T-cell (primary cell): ENCODE measurements at regions not wholly inside any gene's neighbourhood (a gene's known extent, or its start where the extent isn't known, plus 50 kb on each side); places are given as distances from the start of the nearest gene placed in this dataset.

Experiments
- ATAC-seq, 4 experiments: fragments of 200-7000 bp in 3 of 4; fragments of 150-1000 bp in 1 of 4; cut with Tn5 transposase; replicated peaks in 1 of 4; 1 replicate in 3 of 4; 2 replicates in 1 of 4; pipeline ENCODE4 v1.10.0; 2021; ENCODE audit warnings: moderate library complexity in 3 of 4, mild to moderate bottlenecking in 2 of 4, moderate number of reproducible peaks in 1 of 4
- CTCF ChIA-PET, 2 donors: fragments of 300-600 bp; sonication (Branson Sonifier 250); formaldehyde crosslinking; loops; one replicate each; lab custom pipeline; 2022; ENCODE audit warnings: antibody characterized with exemption in 2 of 2; lab: Charles Lee
- POLR2A ChIA-PET, 2 donors: fragments of 300-600 bp; sonication (Branson Sonifier 250); formaldehyde crosslinking; loops; one replicate each; lab custom pipeline; 2022; ENCODE audit warnings: antibody characterized with exemption in 2 of 2; lab: Charles Lee
- DNase-seq, 35 experiments: peaks; one replicate each; pipeline versions ENCODE4 v3.0.0 to v3.0.0-alpha.2; 2013 to 2023
- H3K27ac ChIP-seq: one replicate; pipeline ENCODE4 v1.5.1; 2013; ENCODE audit warnings: low read length
- H3K27me3 ChIP-seq, 2 experiments: replicated peaks in 1 of 2; 1 replicate in 1 of 2; 2 replicates in 1 of 2; pipeline versions ENCODE4 v1.6.1 to v1.7.0; 2013; ENCODE audit warnings: low read length in 1 of 2, mixed read lengths in 1 of 2; ENCODE audit not compliant: control insufficient read depth in 2 of 2, insufficient read depth in 2 of 2; ENCODE audit errors: extremely low read depth in 1 of 2
- H3K36me3 ChIP-seq, 2 donors: 1 replicate in 1 of 2; 2 replicates in 1 of 2; pipeline versions ENCODE4 v1.6.1 to v1.7.0; 2013; ENCODE audit warnings: low read length in 1 of 2; ENCODE audit not compliant: control insufficient read depth in 2 of 2, insufficient read depth in 1 of 2; ENCODE audit errors: extremely low read depth in 1 of 2
- H3K4me1 ChIP-seq, 2 experiments: 1 replicate in 1 of 2; 2 replicates in 1 of 2; pipeline versions ENCODE4 v1.6.1 to v1.7.0; 2013; ENCODE audit warnings: low read length in 2 of 2, mixed read lengths in 1 of 2; ENCODE audit not compliant: insufficient read depth in 2 of 2, control insufficient read depth in 1 of 2; ENCODE audit errors: extremely low read depth in 1 of 2
- H3K4me3 ChIP-seq, 2 donors: 1 replicate in 1 of 2; 2 replicates in 1 of 2; pipeline versions ENCODE4 v1.5.1 to v1.7.0; 2013; ENCODE audit warnings: mild to moderate bottlenecking in 2 of 2, low read length in 1 of 2, moderate library complexity in 1 of 2; ENCODE audit not compliant: control insufficient read depth in 1 of 2; ENCODE audit errors: extremely low read depth in 1 of 2
- H3K9me3 ChIP-seq: 2 replicates; pipeline ENCODE4 v1.7.0; 2013
- H3K27ac Mint-ChIP-seq, 2 donors: one replicate each; pipeline ENCODE4 v1.8.0; 2020 to 2021; ENCODE audit warnings: mild to moderate bottlenecking in 2 of 2, mixed read lengths in 2 of 2
- H3K27me3 Mint-ChIP-seq, 2 donors: one replicate each; pipeline ENCODE4 v1.8.0; 2021 to 2022; ENCODE audit warnings: mixed read lengths in 2 of 2
- H3K36me3 Mint-ChIP-seq: one replicate; pipeline ENCODE4 v1.8.0; 2021; ENCODE audit warnings: mixed read lengths
- H3K4me1 Mint-ChIP-seq, 3 donors: one replicate each; pipeline ENCODE4 v1.8.0; 2020 to 2022; ENCODE audit warnings: mixed read lengths in 3 of 3, mild to moderate bottlenecking in 1 of 3
- H3K4me3 Mint-ChIP-seq, 3 donors: one replicate each; pipeline ENCODE4 v1.8.0; 2020 to 2022; ENCODE audit warnings: mild to moderate bottlenecking in 3 of 3, mixed read lengths in 3 of 3, moderate library complexity in 3 of 3
- H3K9me3 Mint-ChIP-seq, 3 donors: one replicate each; pipeline ENCODE4 v1.8.0; 2020 to 2022; ENCODE audit warnings: mixed read lengths in 3 of 3
- WGBS: methylation state at CpG from one replicate; pipeline ENCODE4 v1.1.5; 2013; ENCODE audit warnings: missing lambda C conversion rate; ENCODE audit not compliant: insufficient coverage; 5-methylcytosine and 5-hydroxymethylcytosine counted together

DNA sequence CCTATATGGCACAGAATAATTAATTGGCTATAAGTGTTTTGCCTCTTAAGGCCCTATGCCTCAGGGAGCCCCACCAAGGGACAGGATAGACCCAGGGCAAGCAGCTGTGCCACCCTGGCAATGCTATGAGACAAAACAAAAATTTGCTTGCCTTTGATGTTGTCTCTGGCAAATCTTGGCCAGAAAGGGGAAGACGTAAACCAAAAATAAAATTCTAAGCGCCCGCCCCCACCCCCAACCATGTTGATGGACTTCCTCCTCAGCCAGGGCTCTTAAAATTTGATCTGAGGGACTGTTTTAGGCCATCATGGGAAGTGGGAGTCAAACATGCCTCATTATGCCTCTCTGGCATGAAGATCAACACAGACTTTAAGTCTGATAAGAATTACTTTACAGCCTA is 130.5 kb upstream of the APOOL start:
- DNase-seq (no peak), ATAC-seq (no peak)
- Mint-ChIP-seq H3K4me1 (no peaks in the 10 kb centered on the region), H3K27ac (no peak overlapping the region), H3K4me3 (no peak overlapping the region), H3K27me3 (no peaks in the 10 kb centered on the region), H3K9me3 (no peaks in the 10 kb centered on the region), H3K36me3 (no peaks in the 10 kb centered on the region)
- no peaks in the 10 kb centered on the region for H3K36me3 ChIP-seq
- CTCF ChIA-PET = no interaction called here
- no CpG with 5 or more reads among the region's 3 CpGs for WGBS
- POLR2A ChIA-PET = no interaction called here
- H3K27me3 ChIP-seq = no peaks in the 10 kb centered on the region
- no peak overlapping the region for H3K27ac ChIP-seq
- no peaks in the 10 kb centered on the region for H3K9me3 ChIP-seq
- H3K4me1 ChIP-seq = no peaks in the 10 kb centered on the region
- H3K4me3 ChIP-seq = no peak overlapping the region

DNA sequence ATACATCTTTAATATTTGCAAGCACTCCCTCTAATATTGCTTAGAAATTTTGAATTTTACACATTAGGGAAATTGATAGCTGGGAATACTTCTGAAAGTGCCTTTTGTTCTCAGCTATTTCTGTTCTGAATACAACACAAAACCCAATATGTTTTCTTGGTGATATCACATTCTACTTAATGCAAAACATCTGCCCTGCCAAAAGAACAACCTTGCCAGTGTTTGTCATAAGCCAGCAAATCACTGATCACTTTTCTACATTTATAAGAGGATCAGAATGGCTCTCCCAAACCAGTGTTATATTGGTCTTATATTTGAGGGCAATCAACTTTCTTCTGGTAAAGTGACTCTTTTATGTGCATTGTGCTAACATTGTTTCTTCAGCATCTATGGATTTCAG is 126.8 kb upstream of the APOOL start:
- H3K4me3 ChIP-seq = no peak overlapping the region

DNA sequence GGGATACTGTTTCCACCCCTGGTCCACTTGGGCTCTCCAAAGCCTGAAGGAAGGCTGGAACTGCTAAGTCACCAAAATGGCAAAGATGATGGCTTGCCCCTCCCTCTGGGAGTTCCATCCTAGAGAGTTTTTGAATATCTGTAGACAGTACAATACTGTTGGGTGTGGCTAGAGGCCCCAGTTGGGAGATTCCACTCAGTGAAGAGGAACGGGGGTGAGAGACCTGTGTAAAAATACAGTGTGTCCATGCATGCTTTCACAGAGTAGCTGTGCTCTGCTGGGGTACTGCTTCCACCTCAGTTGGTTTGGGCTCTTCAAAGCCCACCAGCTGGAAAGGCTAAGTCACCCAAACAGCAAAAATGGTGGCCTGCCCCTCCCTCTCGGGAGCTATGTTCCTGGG is 109.8 kb upstream of the APOOL start:
- no peaks in the 10 kb centered on the region for H3K36me3 ChIP-seq
- Mint-ChIP-seq H3K4me3 (no peak overlapping the region), H3K36me3 (no peaks in the 10 kb centered on the region), H3K27me3 (peaks cover 0 to 4% of the 10 kb centered on the region in 2 donors), H3K4me1 (no peaks in the 10 kb centered on the region), H3K9me3 (no peaks in the 10 kb centered on the region), H3K27ac (no peak overlapping the region)
- CTCF ChIA-PET = no interaction called here
- H3K27ac ChIP-seq = no peak overlapping the region
- no peaks in the 10 kb centered on the region for H3K4me1 ChIP-seq
- H3K4me3 ChIP-seq = no peak overlapping the region
- no CpG with 5 or more reads among the region's 2 CpGs for WGBS
- POLR2A ChIA-PET = no interaction called here
- H3K9me3 ChIP-seq = no peaks in the 10 kb centered on the region
- no peaks in the 10 kb centered on the region for H3K27me3 ChIP-seq
- ATAC-seq = no peak
- no peak for DNase-seq

More for the DNA sequence above, 126.8 kb upstream of the APOOL start:
- Mint-ChIP-seq H3K9me3 (no peaks in the 10 kb centered on the region), H3K36me3 (no peaks in the 10 kb centered on the region), H3K4me1 (no peaks in the 10 kb centered on the region), H3K27ac (no peak overlapping the region), H3K27me3 (peaks cover 0 to 6% of the 10 kb centered on the region in 2 donors), H3K4me3 (no peak overlapping the region)
- CTCF ChIA-PET = no interaction called here
- ATAC-seq (no peak), DNase-seq (no peak)
- H3K36me3 ChIP-seq = no peaks in the 10 kb centered on the region
- no peak overlapping the region for H3K27ac ChIP-seq
- H3K27me3 ChIP-seq = no peaks in the 10 kb centered on the region
- POLR2A ChIA-PET = no interaction called here
- no peaks in the 10 kb centered on the region for H3K4me1 ChIP-seq
- H3K9me3 ChIP-seq = no peaks in the 10 kb centered on the region

DNA sequence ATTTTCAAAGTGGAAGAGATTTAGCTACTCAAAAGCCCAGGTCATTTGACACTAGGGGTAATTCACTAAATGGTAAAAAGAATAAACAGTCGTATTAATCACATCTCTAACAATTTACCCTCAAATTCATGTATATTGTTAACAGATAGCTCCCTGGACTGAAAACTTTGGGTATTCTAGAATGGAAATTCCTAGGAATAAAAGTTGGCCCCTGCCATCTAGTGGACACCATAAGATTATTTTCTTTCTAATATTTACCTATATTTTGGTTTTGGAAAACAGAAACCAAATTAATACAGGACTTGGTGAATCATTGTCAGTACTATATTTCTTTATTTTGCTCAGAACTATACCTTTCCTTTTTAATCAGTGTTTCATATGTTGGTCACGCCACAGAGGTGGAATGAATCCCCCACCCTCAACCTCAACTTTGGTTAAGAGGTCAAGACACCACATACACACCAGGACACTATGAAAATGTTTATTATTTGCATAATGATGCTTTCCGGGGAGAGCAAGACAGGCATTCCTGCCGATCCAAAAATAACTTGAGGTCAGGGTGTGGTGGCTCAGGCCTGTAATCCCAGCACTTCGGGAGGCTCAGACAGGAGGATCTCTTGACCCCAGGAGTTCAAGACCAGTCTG is 96.2 kb upstream of the APOOL start:
- Mint-ChIP-seq H3K4me1 (no peaks in the 10 kb centered on the region), H3K9me3 (peaks cover 0 to 3% (median 0%) of the 10 kb centered on the region in 3 donors), H3K4me3 (no peak overlapping the region), H3K36me3 (no peaks in the 10 kb centered on the region), H3K27me3 (peaks cover 0 to 17% of the 10 kb centered on the region in 2 donors), H3K27ac (no peak overlapping the region)
- ChIA-PET POLR2A (no interaction called here), CTCF (no interaction called here)
- H3K27me3 ChIP-seq = no peaks in the 10 kb centered on the region
- DNase-seq = no peak
- ATAC-seq = no peak
- no peaks in the 10 kb centered on the region for H3K9me3 ChIP-seq
- no peaks in the 10 kb centered on the region for H3K36me3 ChIP-seq
- no peaks in the 10 kb centered on the region for H3K4me1 ChIP-seq
- no CpG with 5 or more reads among the region's 5 CpGs for WGBS
- H3K4me3 ChIP-seq = no peak overlapping the region
- no peak overlapping the region for H3K27ac ChIP-seq

DNA sequence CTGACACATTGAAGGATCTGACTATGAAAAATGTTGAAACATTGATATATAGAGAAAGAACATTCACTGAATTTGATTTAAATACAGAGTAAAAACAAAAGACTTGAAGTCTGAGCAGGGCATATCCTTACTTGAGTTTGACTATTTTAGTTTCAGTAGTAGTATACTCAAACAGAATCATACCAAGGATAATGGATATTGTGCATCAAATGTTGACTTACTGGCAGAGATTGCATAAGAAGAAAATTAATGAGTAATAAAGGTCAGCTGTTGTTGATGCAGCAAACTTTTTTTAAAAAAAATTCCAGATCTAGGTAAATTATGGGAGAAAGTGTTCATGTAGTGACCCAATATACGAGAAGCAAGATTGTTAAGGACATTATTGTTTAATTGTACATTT is 94.5 kb upstream of the APOOL start:
- no peak overlapping the region for H3K27ac ChIP-seq
- Mint-ChIP-seq H3K36me3 (no peaks in the 10 kb centered on the region), H3K27ac (no peak overlapping the region), H3K9me3 (peaks cover 0 to 2% (median 0%) of the 10 kb centered on the region in 3 donors), H3K4me1 (no peaks in the 10 kb centered on the region), H3K27me3 (peaks cover 0 to 16% of the 10 kb centered on the region in 2 donors), H3K4me3 (no peak overlapping the region)
- no peaks in the 10 kb centered on the region for H3K4me1 ChIP-seq
- H3K36me3 ChIP-seq = no peaks in the 10 kb centered on the region
- ChIA-PET CTCF (no interaction called here), POLR2A (no interaction called here)
- DNase-seq (no peak), ATAC-seq (no peak)
- no peaks in the 10 kb centered on the region for H3K27me3 ChIP-seq
- no peak overlapping the region for H3K4me3 ChIP-seq
- no CpG with 5 or more reads among the region's 1 CpG for WGBS
- H3K9me3 ChIP-seq = no peaks in the 10 kb centered on the region

DNA sequence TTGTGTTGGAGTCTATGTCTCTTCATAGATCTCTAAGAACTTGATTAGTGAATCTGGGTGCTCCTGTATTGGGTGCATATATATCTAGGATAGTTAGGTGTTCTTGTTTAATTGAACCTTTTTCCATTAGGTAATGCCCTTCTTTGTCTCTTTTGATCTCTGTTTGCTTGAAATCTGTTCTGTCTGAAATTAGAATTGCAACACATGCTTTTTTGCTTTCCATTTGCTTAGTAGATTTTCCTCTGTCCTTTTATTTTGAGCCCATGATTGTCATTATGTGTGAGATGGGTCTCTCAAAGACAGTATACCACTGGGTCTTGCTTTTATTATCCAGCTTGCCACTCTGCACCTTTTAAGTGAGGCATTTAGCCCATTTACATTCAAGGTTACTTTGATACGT is 79.1 kb upstream of the APOOL start:
- Histone ChIP-seq H3K4me3 (no peak overlapping the region), H3K27me3 (no peaks in the 10 kb centered on the region), H3K27ac (no peak overlapping the region), H3K9me3 (no peaks in the 10 kb centered on the region), H3K36me3 (no peaks in the 10 kb centered on the region), H3K4me1 (no peaks in the 10 kb centered on the region)
- H3K4me3 Mint-ChIP-seq = no peak overlapping the region
- H3K27me3 Mint-ChIP-seq = peaks cover 0 to 18% of the 10 kb centered on the region in 2 donors
- H3K36me3 Mint-ChIP-seq = no peaks in the 10 kb centered on the region
- CTCF ChIA-PET = no interaction called here
- 60% methylated on average over 1 of the region's 1 CpG for WGBS
- ATAC-seq (no peak), DNase-seq (no peak)
- H3K27ac Mint-ChIP-seq = no peak overlapping the region
- H3K4me1 Mint-ChIP-seq = no peaks in the 10 kb centered on the region
- POLR2A ChIA-PET = no interaction called here
- peaks cover 0 to 4% (median 0%) of the 10 kb centered on the region in 3 donors for H3K9me3 Mint-ChIP-seq

DNA sequence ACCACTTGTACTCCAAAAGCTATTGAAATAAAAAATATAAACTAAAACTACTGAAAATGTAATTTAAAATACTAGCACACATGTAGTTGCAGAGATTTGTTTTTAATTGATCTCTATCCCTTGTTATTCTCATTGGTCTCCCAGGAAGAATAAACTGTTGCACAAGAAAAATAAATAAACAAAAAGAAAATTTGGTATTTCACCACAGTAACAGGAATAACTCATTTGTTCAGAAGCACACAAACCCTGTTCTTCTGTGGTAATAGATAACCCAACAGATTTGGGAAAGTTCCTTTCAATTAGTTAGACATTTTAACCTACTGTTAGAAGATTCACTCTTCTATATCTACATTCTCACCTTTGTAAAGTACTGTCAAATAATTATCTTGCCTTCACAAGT is 70.9 kb upstream of the APOOL start:
- no peaks in the 10 kb centered on the region for H3K4me1 Mint-ChIP-seq
- no peak overlapping the region for H3K4me3 Mint-ChIP-seq
- Histone ChIP-seq H3K27me3 (no peaks in the 10 kb centered on the region), H3K9me3 (no peaks in the 10 kb centered on the region), H3K27ac (no peak overlapping the region), H3K4me3 (no peak overlapping the region), H3K4me1 (no peaks in the 10 kb centered on the region), H3K36me3 (no peaks in the 10 kb centered on the region)
- peaks cover 0 to 13% of the 10 kb centered on the region in 2 donors for H3K27me3 Mint-ChIP-seq
- ATAC-seq (no peak), DNase-seq (no peak)
- H3K27ac Mint-ChIP-seq = no peak overlapping the region
- no peaks in the 10 kb centered on the region for H3K36me3 Mint-ChIP-seq
- CTCF ChIA-PET = no interaction called here
- POLR2A ChIA-PET = no interaction called here
- no peaks in the 10 kb centered on the region for H3K9me3 Mint-ChIP-seq
